Right lobe of liver (tissue), 4 donors: ENCODE measurements at regions not wholly inside any gene's neighbourhood (a gene's known extent, or its start where the extent isn't known, plus 50 kb on each side); places are given as distances from the start of the nearest gene placed in this dataset.

ENCODE experiments used
- CTCF ChIP-seq, 4 donors: fragments of 200-600 bp in 3 of 4; fragments of 450-650 bp in 1 of 4; IDR thresholded peaks; one replicate each; pipeline versions ENCODE4 v1.5.1 to v1.8.0; 2016 to 2022; ENCODE audit warnings: antibody characterized with exemption in 4 of 4, mild to moderate bottlenecking in 2 of 4
- POLR2A ChIP-seq: fragments of 450-650 bp; IDR thresholded peaks from one replicate; pipeline ENCODE4 v1.6.1; 2017; ENCODE audit warnings: antibody characterized with exemption, mild to moderate bottlenecking
- donor health status: DM: no; HTN: no; CAD: no.
- donor health status: DM: no; HTN: no; CAD: no.
- donor health status: DM: no; HTN: yes; CAD: no.

- no peak for TF ChIP-seq CTCF (IDR thresholded peaks at IDR 0.05)
- TF ChIP-seq POLR2A, result no peak
Measured at GRCh38 chr15:69742361-69742760, 289.7 kb downstream of the RPLP1 start.
